Panc1 (cell line): ENCODE measurements at regions not wholly inside any gene's neighbourhood (a gene's known extent, or its start where the extent isn't known, plus 50 kb on each side); places are given as distances from the start of the nearest gene placed in this dataset.

Experiments used
- ATAC-seq: fragments of 200-7000 bp; cut with Tn5 transposase; 2 replicates; pipeline ENCODE4 v1.9.1; 2020; ENCODE audit warnings: mild to moderate bottlenecking, moderate library complexity
- BruUV-seq: library from RNA; stranded (reverse); fragments of 400-500 nt; replicated peaks from 2 replicates; lab custom pipeline; 2021; lab: Mats Ljungman, UMichigan
- CTCF ChIA-PET: fragments of 300-600 bp; sonication (Branson Sonifier 250); formaldehyde crosslinking; loops from one replicate; lab custom pipeline; 2022; ENCODE audit warnings: antibody characterized with exemption; lab: Charles Lee
- POLR2A ChIA-PET: fragments of 300-600 bp; sonication (Branson Sonifier 250); formaldehyde crosslinking; loops from one replicate; lab custom pipeline; 2022; ENCODE audit warnings: antibody characterized with exemption; lab: Charles Lee
- DNase-seq: peaks from one replicate; pipeline ENCODE4 v3.0.0-alpha.2; 2010; ENCODE audit warnings: low read depth, low spot score
- H3K27ac ChIP-seq: 2 replicates; pipeline ENCODE4 v1.5.1; 2011; ENCODE audit warnings: mild to moderate bottlenecking, low read length, inconsistent platforms
- H3K27me3 ChIP-seq: fragments of 200-500 bp; sonication (Bioruptor generic); 2 replicates; pipeline ENCODE4 v1.6.0; 2014; ENCODE audit warnings: low read length, inconsistent platforms; ENCODE audit not compliant: control insufficient read depth, insufficient read depth
- H3K36me3 ChIP-seq: fragments of 200-500 bp; sonication (Bioruptor generic); 2 replicates; pipeline ENCODE4 v1.5.1; 2014; ENCODE audit warnings: inconsistent platforms, mild to moderate bottlenecking, low read length, moderate library complexity; ENCODE audit not compliant: control insufficient read depth, insufficient read depth
- H3K4me1 ChIP-seq: 2 replicates; pipeline ENCODE4 v1.5.1; 2011; ENCODE audit warnings: inconsistent platforms, mild to moderate bottlenecking, low read length, moderate library complexity; ENCODE audit not compliant: control insufficient read depth, insufficient read depth
- H3K4me3 ChIP-seq, 2 experiments: 2 replicates each; pipeline ENCODE4 v1.5.1; 2011 to 2012; ENCODE audit warnings: low read depth in 2 of 2, low read length in 2 of 2, mild to moderate bottlenecking in 2 of 2, inconsistent platforms in 1 of 2, moderate library complexity in 1 of 2
- H3K9me3 ChIP-seq: fragments of 200-500 bp; sonication (Bioruptor generic); 2 replicates; pipeline ENCODE4 v1.5.1; 2014; ENCODE audit warnings: low read depth, mild to moderate bottlenecking, inconsistent platforms, low read length, moderate library complexity; ENCODE audit not compliant: control insufficient read depth, insufficient read depth
- CTCF ChIP-seq: fragments of 450-650 bp; IDR thresholded peaks from 2 replicates; pipeline ENCODE4 v1.5.1; 2017; ENCODE audit warnings: mild to moderate bottlenecking
- POLR2AphosphoS5 ChIP-seq: IDR thresholded peaks from 2 replicates; pipeline ENCODE4 v1.6.1; 2012; ENCODE audit warnings: mild to moderate bottlenecking, low read depth, low read length, moderate library complexity
- REST ChIP-seq, 2 experiments: IDR thresholded peaks; 2 replicates each; pipeline ENCODE4 v1.6.1; 2011 to 2012; ENCODE audit warnings: low read depth in 2 of 2, control low read depth in 1 of 2, low read length in 1 of 2, mild to moderate bottlenecking in 1 of 2, moderate library complexity in 1 of 2; ENCODE audit not compliant: insufficient read depth in 1 of 2
- SIN3A ChIP-seq: IDR thresholded peaks from 2 replicates; pipeline ENCODE4 v1.6.1; 2012; ENCODE audit warnings: low read depth, mild to moderate bottlenecking, low read length, moderate library complexity, borderline replicate concordance; ENCODE audit not compliant: insufficient read depth
- TCF7L2 ChIP-seq: IDR thresholded peaks from 2 replicates; pipeline ENCODE4 v1.6.1; 2011; ENCODE audit warnings: mild to moderate bottlenecking, low read depth, low read length, inconsistent platforms
- in situ Hi-C: cut with HindIII; loops from 2 replicates; pipeline ENCODE4 v1.10.0; 2016; ENCODE audit warnings: low sequenced_read_pairs, low pct_unique_long_range_greater_than_20kb
- intact Hi-C: fragments of 100-400 bp; cut with micrococcal nuclease; formaldehyde crosslinking; loops from one replicate; pipeline ENCODE4 v1.10.0; 2022; ENCODE audit not compliant: unreplicated experiment

GRCh38 chr17:6361733-6362132 is 73.2 kb downstream of the AIPL1 start:
- H3K4me1 ChIP-seq = no peaks in the 10 kb centered on the region
- TF ChIP-seq CTCF = no peak
- TF ChIP-seq SIN3A = no peak
- TF ChIP-seq TCF7L2 = no peak
- TF ChIP-seq POLR2AphosphoS5 = no peak
- no peak for TF ChIP-seq REST (IDR thresholded peaks at IDR 0.05; ENCODE audit: insufficient read depth in 1 of 2, low read depth in 2 of 2, low read length in 1 of 2)
- H3K27ac ChIP-seq = no peak overlapping the region
- no TSS peak for BruUV-seq
- DNase-seq (no peak), ATAC-seq (no peak)
- no peaks in the 10 kb centered on the region for H3K9me3 ChIP-seq
- CTCF ChIA-PET = no interaction called here
- POLR2A ChIA-PET = no interaction called here
- in situ Hi-C loops = no loop called here
- no peaks in the 10 kb centered on the region for H3K36me3 ChIP-seq
- intact Hi-C loops = no loop called here
- H3K4me3 ChIP-seq = no peak overlapping the region
- H3K27me3 ChIP-seq = peaks cover 2% of the 10 kb centered on the region

GRCh38 chr17:6358131-6358530 is 76.8 kb downstream of the AIPL1 start:
- Histone ChIP-seq H3K36me3 (no peaks in the 10 kb centered on the region), H3K27ac (no peak overlapping the region), H3K27me3 (peaks cover 2% of the 10 kb centered on the region), H3K4me3 (no peak overlapping the region), H3K9me3 (no peaks in the 10 kb centered on the region), H3K4me1 (no peaks in the 10 kb centered on the region)
- POLR2A ChIA-PET = no interaction called here
- DNase-seq (no peak), ATAC-seq (no peak)
- CTCF ChIA-PET = no interaction called here
- BruUV-seq = no TSS peak
- in situ Hi-C loops = no loop called here
- TF ChIP-seq REST (IDR thresholded peaks at IDR 0.05; ENCODE audit: insufficient read depth in 1 of 2, low read depth in 2 of 2, low read length in 1 of 2) = no peak
- TF ChIP-seq POLR2AphosphoS5 = no peak
- TF ChIP-seq TCF7L2 = no peak
- TF ChIP-seq CTCF = no peak
- no peak for TF ChIP-seq SIN3A
- intact Hi-C loops = no loop called here
